H1 (cell line): ENCODE measurements at regions not wholly inside any gene's neighbourhood (a gene's known extent, or its start where the extent isn't known, plus 50 kb on each side); places are given as distances from the start of the nearest gene placed in this dataset.

ENCODE experiments used
- CTCF ChIA-PET: fragments of 300-600 bp; sonication (Branson Sonifier 250); formaldehyde crosslinking; loops from one replicate; lab custom pipeline; 2021; ENCODE audit not compliant: partially characterized antibody; lab: Charles Lee
- POLR2A ChIA-PET: fragments of 300-600 bp; sonication (Branson Sonifier 250); formaldehyde crosslinking; loops from one replicate; lab custom pipeline; 2021; ENCODE audit warnings: inconsistent platforms; ENCODE audit not compliant: partially characterized antibody; lab: Charles Lee
- DNase-seq, 2 experiments: peaks; one replicate each; pipeline versions ENCODE4 v3.0.0 to v3.0.0-alpha.2; 2010 to 2022; ENCODE audit warnings: low spot score in 2 of 2, low read depth in 1 of 2, mixed read lengths in 1 of 2
- FAIRE-seq: peaks from 2 replicates; lab custom pipeline; 2011; peaks lifted over from hg19 to GRCh38; lab: Jason Lieb, UNC
- H2AFZ ChIP-seq: 2 replicates; pipeline ENCODE4 v1.8.1; 2012; ENCODE audit warnings: low read length, inconsistent platforms
- H2AK5ac ChIP-seq: 2 replicates; pipeline ENCODE4 v1.6.1; 2013; ENCODE audit warnings: low read depth, low read length
- H2BK120ac ChIP-seq: replicated peaks from 2 replicates; pipeline ENCODE3; 2013; ENCODE audit warnings: low read depth, low read length, inconsistent platforms
- H2BK12ac ChIP-seq: 2 replicates; pipeline ENCODE4 v1.6.1; 2013; ENCODE audit warnings: low read depth, low read length
- H2BK15ac ChIP-seq: 2 replicates; pipeline ENCODE4 v1.6.1; 2013; ENCODE audit warnings: low read length
- H2BK20ac ChIP-seq: 2 replicates; pipeline ENCODE4 v1.6.1; 2013; ENCODE audit warnings: low read length
- H2BK5ac ChIP-seq: 2 replicates; pipeline ENCODE4 v1.6.1; 2013; ENCODE audit warnings: low read depth, low read length
- H3K14ac ChIP-seq: 2 replicates; pipeline ENCODE4 v1.6.1; 2013; ENCODE audit warnings: inconsistent platforms; ENCODE audit not compliant: insufficient read length
- H3K18ac ChIP-seq: 2 replicates; pipeline ENCODE4 v1.6.1; 2013; ENCODE audit warnings: low read length; ENCODE audit errors: extremely low read depth
- H3K23ac ChIP-seq: 2 replicates; pipeline ENCODE4 v1.6.1; 2013; ENCODE audit warnings: inconsistent platforms; ENCODE audit not compliant: insufficient read length
- H3K23me2 ChIP-seq: 2 replicates; pipeline ENCODE4 v1.6.1; 2013; ENCODE audit warnings: low read depth, low read length
- H3K27ac ChIP-seq: 2 replicates; pipeline ENCODE4 v1.6.1; 2011; ENCODE audit warnings: low read depth, low read length, inconsistent platforms
- H3K27me3 ChIP-seq, 4 experiments: replicated peaks in 1 of 4; 1 replicate in 1 of 4; 2 replicates in 3 of 4; pipeline versions ENCODE4 v1.6.1 to v1.8.1; 2011 to 2013; ENCODE audit warnings: low read length in 3 of 4, mild to moderate bottlenecking in 3 of 4, inconsistent platforms in 2 of 4, mixed read lengths in 2 of 4, moderate library complexity in 1 of 4; ENCODE audit not compliant: control insufficient read depth in 3 of 4, insufficient read depth in 3 of 4; ENCODE audit errors: extremely low read depth in 1 of 4
- H3K36me3 ChIP-seq, 4 experiments: 2 replicates each; pipeline versions ENCODE4 v1.6.1 to v1.8.1; 2011 to 2013; ENCODE audit warnings: mild to moderate bottlenecking in 4 of 4, low read length in 3 of 4, moderate library complexity in 2 of 4, control low read depth in 1 of 4, inconsistent platforms in 1 of 4; ENCODE audit not compliant: insufficient read depth in 4 of 4, control insufficient read depth in 2 of 4
- H3K4ac ChIP-seq: replicated peaks from 2 replicates; pipeline ENCODE3; 2013; ENCODE audit warnings: low read length, low read depth, mixed read lengths, inconsistent platforms; ENCODE audit not compliant: insufficient read length
- H3K4me1 ChIP-seq, 4 experiments: replicated peaks in 1 of 4; 1 replicate in 1 of 4; 2 replicates in 3 of 4; pipeline versions ENCODE4 v1.6.1 to v1.8.1; 2011 to 2013; ENCODE audit warnings: low read length in 3 of 4, inconsistent platforms in 2 of 4, mixed read lengths in 1 of 4; ENCODE audit not compliant: insufficient read depth in 4 of 4, control insufficient read depth in 3 of 4
- H3K4me2 ChIP-seq, 2 experiments: 2 replicates each; pipeline versions ENCODE4 v1.6.1 to v1.8.1; 2011 to 2013; ENCODE audit warnings: low read depth in 2 of 2, low read length in 2 of 2, control low read depth in 1 of 2, inconsistent platforms in 1 of 2, mild to moderate bottlenecking in 1 of 2; ENCODE audit not compliant: insufficient read depth in 1 of 2
- H3K4me3 ChIP-seq, 4 experiments: fragments of 200-600, 300-600 bp in 1 of 4; sonication (generic), shearing (Covaris generic), sonication (Bioruptor Twin) in 1 of 4; 2 replicates each; pipeline versions ENCODE4 v1.5.1 to v1.8.1; 2011 to 2016; ENCODE audit warnings: low read length in 4 of 4, low read depth in 3 of 4, control low read depth in 2 of 4, inconsistent platforms in 2 of 4, mild to moderate bottlenecking in 2 of 4, mixed read lengths in 1 of 4, moderate library complexity in 1 of 4; ENCODE audit not compliant: insufficient read depth in 2 of 4; ENCODE audit errors: extremely low read depth in 1 of 4
- H3K56ac ChIP-seq: replicated peaks from 2 replicates; pipeline ENCODE3; 2013; ENCODE audit warnings: low read depth, mild to moderate bottlenecking, mixed read lengths, low read length, inconsistent platforms; ENCODE audit not compliant: insufficient read length
- H3K79me1 ChIP-seq: 2 replicates; pipeline ENCODE4 v1.6.1; 2013; ENCODE audit warnings: low read depth, low read length, control low read depth
- H3K79me2 ChIP-seq, 2 experiments: 2 replicates each; pipeline versions ENCODE4 v1.6.1 to v1.8.1; 2012 to 2013; ENCODE audit warnings: low read length in 2 of 2, mild to moderate bottlenecking in 2 of 2, inconsistent platforms in 1 of 2; ENCODE audit not compliant: insufficient read depth in 2 of 2, control insufficient read depth in 1 of 2
- H3K9ac ChIP-seq, 4 experiments: replicated peaks in 1 of 4; 1 replicate in 1 of 4; 2 replicates in 3 of 4; pipeline versions ENCODE4 v1.6.1 to v1.8.1; 2011 to 2013; ENCODE audit warnings: low read depth in 3 of 4, low read length in 3 of 4, control low read depth in 2 of 4, mild to moderate bottlenecking in 2 of 4, moderate library complexity in 2 of 4, inconsistent platforms in 1 of 4; ENCODE audit errors: extremely low read depth in 1 of 4
- H3K9me3 ChIP-seq, 2 experiments: 2 replicates each; pipeline versions ENCODE4 v1.6.1 to v1.8.1; 2012 to 2013; ENCODE audit warnings: mild to moderate bottlenecking in 2 of 2, moderate library complexity in 2 of 2, control low read depth in 1 of 2, inconsistent platforms in 1 of 2, low read depth in 1 of 2, low read length in 1 of 2, mixed read lengths in 1 of 2; ENCODE audit not compliant: insufficient read depth in 2 of 2
- H4K20me1 ChIP-seq, 2 experiments: replicated peaks in 1 of 2; 2 replicates each; pipeline versions ENCODE3 to v1.8.1; 2011 to 2013; ENCODE audit warnings: inconsistent platforms in 2 of 2, low read length in 2 of 2, mild to moderate bottlenecking in 1 of 2; ENCODE audit not compliant: insufficient read depth in 2 of 2, control insufficient read depth in 1 of 2
- H4K5ac ChIP-seq: 2 replicates; pipeline ENCODE4 v1.6.1; 2013; ENCODE audit warnings: low read length, low read depth, mixed read lengths, inconsistent platforms; ENCODE audit not compliant: insufficient read length
- H4K8ac ChIP-seq: 2 replicates; pipeline ENCODE4 v1.8.0; 2013; ENCODE audit warnings: mild to moderate bottlenecking, moderate library complexity, low read length, inconsistent platforms; ENCODE audit not compliant: insufficient read depth; ENCODE audit errors: extremely low read depth
- H4K91ac ChIP-seq: replicated peaks from 2 replicates; pipeline ENCODE3; 2013; ENCODE audit warnings: low read length, mixed read lengths, inconsistent platforms; ENCODE audit not compliant: insufficient read length
- SIRT6 ChIP-seq: IDR thresholded peaks from one replicate; pipeline ENCODE4 v1.7.1; 2012; ENCODE audit warnings: low read length, inconsistent platforms
- WGBS, 2 experiments: shearing (Covaris generic) in 1 of 2; methylation state at CpG; one replicate each; pipeline versions ENCODE4 v1.1.6 to v1.1.7; 2013 to 2015; ENCODE audit warnings: low lambda C conversion rate in 2 of 2, mixed read lengths in 2 of 2, inconsistent platforms in 1 of 2, low coverage in 1 of 2, missing lambda C conversion rate in 1 of 2; ENCODE audit not compliant: insufficient replicate concordance in 2 of 2, insufficient coverage in 1 of 2, insufficient read length in 1 of 2; ENCODE audit errors: extremely low coverage in 1 of 2, missing lambda C conversion rate in 1 of 2; 5-methylcytosine and 5-hydroxymethylcytosine counted together

- ChIA-PET POLR2A (no interaction called here), CTCF (interaction anchor here (1.0 kb wide), 1 partner anchor 542 kb away, joined by 3 read pairs; no protein-coding TSS in a partner anchor)
- no peak for DNase-seq
- Histone ChIP-seq H2BK20ac (no peak overlapping the region), H3K9me3 (no peaks in the 10 kb centered on the region), H3K79me1 (no peaks in the 10 kb centered on the region), H3K23ac (no peak overlapping the region), H4K8ac (no peak overlapping the region), H4K5ac (no peak overlapping the region), H3K79me2 (no peaks in the 10 kb centered on the region), H3K4me2 (no peak overlapping the region), H3K23me2 (no peaks in the 10 kb centered on the region), H2BK12ac (no peak overlapping the region), H2BK120ac (no peak overlapping the region), H3K4ac (no peak overlapping the region), H2BK15ac (no peak overlapping the region), H3K14ac (no peak overlapping the region), H2BK5ac (no peak overlapping the region), H2AFZ (no peak overlapping the region), H3K36me3 (no peaks in the 10 kb centered on the region), H3K4me1 (peaks cover 0 to 2% (median under 1%) of the 10 kb centered on the region in 4 experiments; a peak in 3 of 7 replicates), H4K20me1 (no peaks in the 10 kb centered on the region), H3K9ac (no peak overlapping the region), H3K27ac (no peak overlapping the region), H3K56ac (no peak overlapping the region), H2AK5ac (no peak overlapping the region), H3K18ac (no peak overlapping the region), H4K91ac (no peak overlapping the region), H3K4me3 (no peak overlapping the region), H3K27me3 (no peaks in the 10 kb centered on the region)
- no peak for FAIRE-seq
- no peak for TF ChIP-seq SIRT6
- WGBS, 2 experiments = 94% methylated on average over 2 of the region's 2 CpGs; no CpG with 5 or more reads in 1 of the 2 experiments
Observed at GRCh38 chr19:28516415-28516872, 696.5 kb downstream of the UQCRFS1 start.
